HCT116 (cell line): ENCODE measurements at regions not wholly inside any gene's neighbourhood (a gene's known extent, or its start where the extent isn't known, plus 50 kb on each side); places are given as distances from the start of the nearest gene placed in this dataset.

ENCODE experiments used
- ATAC-seq: fragments of 200-7000 bp; cut with Tn5 transposase; 2 replicates; pipeline ENCODE4 v1.9.1; 2020; ENCODE audit warnings: mild to moderate bottlenecking, moderate library complexity
- BruUV-seq: library from RNA; stranded (reverse); fragments of 400-500 nt; replicated peaks from 2 replicates; lab custom pipeline; 2021; lab: Mats Ljungman, UMichigan
- CTCF ChIA-PET: fragments of 300-600 bp; sonication (Branson Sonifier 250); formaldehyde crosslinking; loops from one replicate; lab custom pipeline; 2021; ENCODE audit warnings: antibody characterized with exemption; lab: Charles Lee
- POLR2A ChIA-PET: fragments of 300-600, 350-600 bp; sonication (Branson Sonifier 250); formaldehyde crosslinking; loops from one replicate; lab custom pipeline; 2021; ENCODE audit warnings: antibody characterized with exemption; lab: Charles Lee
- RAD21 ChIA-PET, 2 experiments: fragments of 300-600 bp; sonication (Branson Sonifier 250); formaldehyde crosslinking; loops; one replicate each; lab custom pipeline; 2023; ENCODE audit warnings: low total read pairs in 2 of 2; ENCODE audit not compliant: uncharacterized antibody in 2 of 2, unreplicated experiment in 2 of 2, low non-redundant PET in 1 of 2; lab: Charles Lee
- DNase-seq: peaks from one replicate; pipeline ENCODE4 v3.0.0-alpha.2; 2010; ENCODE audit warnings: low read depth, low spot score
- H2AFZ ChIP-seq: fragments of 200-600 bp; shearing (Covaris generic), sonication (generic); 2 replicates; pipeline ENCODE4 v1.6.1; 2017; ENCODE audit warnings: low read depth, mixed run types, mixed read lengths, antibody characterized with exemption, low read length; ENCODE audit not compliant: poor library complexity, severe bottlenecking
- H3K27ac ChIP-seq: 2 replicates; pipeline ENCODE4 v1.5.1; 2012; ENCODE audit warnings: low read depth, low read length
- H3K27me3 ChIP-seq: fragments of 200-600 bp; sonication (generic); 2 replicates; pipeline ENCODE4 v1.6.1; 2016; ENCODE audit warnings: mixed run types, low read length, mixed read lengths; ENCODE audit not compliant: insufficient read depth
- H3K36me3 ChIP-seq, 2 experiments: fragments of 200-500 bp in 1 of 2; fragments of 200-600 bp in 1 of 2; sonication (Bioruptor generic) in 1 of 2; sonication (generic) in 1 of 2; 2 replicates each; pipeline versions ENCODE4 v1.5.1 to v1.6.1; 2014 to 2016; ENCODE audit warnings: low read length in 2 of 2, inconsistent platforms in 1 of 2, mixed read lengths in 1 of 2, mixed run types in 1 of 2; ENCODE audit not compliant: insufficient read depth in 2 of 2, control insufficient read depth in 1 of 2
- H3K4me1 ChIP-seq, 2 experiments: fragments of 200-600 bp in 1 of 2; sonication (generic) in 1 of 2; 2 replicates each; pipeline versions ENCODE4 v1.5.1 to v1.6.1; 2012 to 2017; ENCODE audit warnings: low read length in 2 of 2, inconsistent platforms in 1 of 2, mild to moderate bottlenecking in 1 of 2, mixed read lengths in 1 of 2, mixed run types in 1 of 2, moderate library complexity in 1 of 2; ENCODE audit not compliant: insufficient read depth in 2 of 2, control insufficient read depth in 1 of 2
- H3K4me2 ChIP-seq: fragments of 200-600 bp; sonication (generic); 2 replicates; pipeline ENCODE4 v1.6.1; 2017; ENCODE audit warnings: mixed run types, low read length, mixed read lengths
- H3K4me3 ChIP-seq, 2 experiments: fragments of 200-600 bp in 1 of 2; sonication (generic) in 1 of 2; replicated peaks in 1 of 2; 2 replicates each; pipeline ENCODE4 v1.5.1; 2011 to 2016; ENCODE audit warnings: low read length in 2 of 2, control low read depth in 1 of 2, low read depth in 1 of 2, mild to moderate bottlenecking in 1 of 2, mixed read lengths in 1 of 2, mixed run types in 1 of 2
- H3K79me2 ChIP-seq: fragments of 200-600 bp; sonication (generic); 2 replicates; pipeline ENCODE4 v1.6.1; 2017; ENCODE audit warnings: mild to moderate bottlenecking, mixed run types, low read length, moderate library complexity, mixed read lengths; ENCODE audit not compliant: insufficient read depth
- H3K9ac ChIP-seq: fragments of 200-600 bp; sonication (generic); 2 replicates; pipeline ENCODE4 v1.6.1; 2016; ENCODE audit warnings: low read length, mixed read lengths
- H3K9me2 ChIP-seq: fragments of 200-600 bp; sonication (generic), shearing (Covaris generic); 2 replicates; pipeline ENCODE4 v1.6.1; 2017; ENCODE audit warnings: mixed run types, mild to moderate bottlenecking, moderate library complexity; ENCODE audit not compliant: insufficient read depth
- H3K9me3 ChIP-seq, 2 experiments: fragments of 200-500 bp in 1 of 2; fragments of 200-600 bp in 1 of 2; sonication (Bioruptor generic) in 1 of 2; sonication (generic) in 1 of 2; 2 replicates each; pipeline ENCODE4 v1.6.1; 2014 to 2017; ENCODE audit warnings: low read length in 2 of 2, mixed read lengths in 2 of 2, inconsistent platforms in 1 of 2, low read depth in 1 of 2, mild to moderate bottlenecking in 1 of 2, mixed run types in 1 of 2, moderate library complexity in 1 of 2; ENCODE audit not compliant: control insufficient read depth in 1 of 2, insufficient read depth in 1 of 2
- H4K20me1 ChIP-seq: fragments of 200-600 bp; sonication (generic), shearing (Covaris generic); 2 replicates; pipeline ENCODE4 v1.6.1; 2017; ENCODE audit warnings: mixed run types, mild to moderate bottlenecking, moderate library complexity; ENCODE audit not compliant: insufficient read depth
- CBX3 ChIP-seq: IDR thresholded peaks from 2 replicates; pipeline ENCODE4 v1.6.1; 2012; ENCODE audit warnings: low read depth
- CEBPB ChIP-seq: IDR thresholded peaks from 2 replicates; pipeline ENCODE4 v1.6.1; 2012; ENCODE audit warnings: low read depth
- ELF1 ChIP-seq: IDR thresholded peaks from 2 replicates; pipeline ENCODE4 v1.6.1; 2012; ENCODE audit warnings: low read depth, borderline replicate concordance
- EZH2phosphoT487 ChIP-seq: fragments of 200-600 bp; IDR thresholded peaks from 2 replicates; pipeline ENCODE4 v1.6.1; 2018; ENCODE audit warnings: antibody characterized with exemption, borderline replicate concordance
- FOSL1 ChIP-seq: IDR thresholded peaks from 2 replicates; pipeline ENCODE4 v1.6.1; 2012; ENCODE audit warnings: low read depth
- JUND ChIP-seq: IDR thresholded peaks from 2 replicates; pipeline ENCODE4 v1.6.1; 2012
- POLR2A ChIP-seq: IDR thresholded peaks from 2 replicates; pipeline ENCODE4 v1.7.0; 2011; ENCODE audit warnings: borderline replicate concordance; ENCODE audit not compliant: insufficient read depth, insufficient read length; ENCODE audit errors: extremely low read depth
- SP1 ChIP-seq: IDR thresholded peaks from 2 replicates; pipeline ENCODE4 v1.6.1; 2012; ENCODE audit warnings: low read depth
- TCF7L2 ChIP-seq: IDR thresholded peaks from 2 replicates; pipeline ENCODE4 v1.7.0; 2011; ENCODE audit warnings: borderline replicate concordance, inconsistent platforms; ENCODE audit not compliant: insufficient read depth, insufficient read length; ENCODE audit errors: extremely low read depth
- YY1 ChIP-seq: IDR thresholded peaks from 2 replicates; pipeline ENCODE4 v1.6.1; 2011; ENCODE audit warnings: low read length, low read depth, moderate library complexity, mild to moderate bottlenecking; ENCODE audit not compliant: insufficient replicate concordance; ENCODE audit errors: extremely low read depth
- ZNF274 ChIP-seq: fragments of 200-500 bp; sonication (Bioruptor generic); IDR thresholded peaks from 2 replicates; pipeline ENCODE4 v1.6.1; 2014; ENCODE audit warnings: mild to moderate bottlenecking, low read depth, low read length, inconsistent platforms
- intact Hi-C: fragments of 100-400 bp; cut with micrococcal nuclease; formaldehyde crosslinking; loops from 2 replicates; pipeline ENCODE4 v1.10.0; 2022
- TF ChIP-seq, protein P1 (sequence below): IDR thresholded peaks from 2 replicates; pipeline ENCODE4 v1.6.1; 2012; ENCODE audit warnings: low read depth
- TF ChIP-seq, protein P2 (sequence below): IDR thresholded peaks from 2 replicates; pipeline ENCODE4 v1.6.1; 2012

DNA sequence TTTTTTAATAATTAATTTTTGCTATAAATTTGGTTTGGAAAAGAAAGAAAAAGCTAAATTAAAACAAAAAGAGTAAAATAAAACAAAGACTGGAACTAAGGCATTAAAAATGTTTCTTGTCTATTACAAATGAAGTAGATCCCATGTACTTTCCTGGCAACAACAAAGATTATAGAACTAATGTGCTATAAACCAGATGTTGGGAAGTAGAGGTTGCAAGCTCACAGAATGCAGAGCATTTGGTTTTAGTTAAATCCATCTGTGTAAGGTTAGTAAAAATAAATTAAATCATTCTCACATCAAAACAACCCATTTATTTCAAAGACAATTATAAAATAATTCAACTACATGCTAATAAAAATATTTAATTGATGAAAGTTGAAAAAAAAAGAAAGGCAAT, 157.2 kb upstream of the ZC3H15 start:
- no peaks in the 10 kb centered on the region for H3K4me1 ChIP-seq
- no peak overlapping the region for H3K9ac ChIP-seq
- no peak overlapping the region for H3K4me2 ChIP-seq
- H4K20me1 ChIP-seq: no peaks in the 10 kb centered on the region
- no peak for ATAC-seq
- intact Hi-C loops: no loop called here
- CTCF ChIA-PET: no interaction called here
- no peak overlapping the region for H3K27ac ChIP-seq
- H3K9me2 ChIP-seq: peaks cover 3% of the 10 kb centered on the region; the same call in 1 of the 2 replicates
- BruUV-seq: no TSS peak
- DNase-seq: no peak
- no peak overlapping the region for H3K4me3 ChIP-seq
- RAD21 ChIA-PET: no interaction called here
- H3K79me2 ChIP-seq: no peaks in the 10 kb centered on the region
- TF ChIP-seq EZH2phosphoT487 (no peak), YY1 (no peak), FOSL1 (no peak), SP1 (no peak), CBX3 (no peak), ELF1 (no peak), CEBPB (no peak), JUND (no peak), POLR2A (no peak), ZNF274 (no peak), TCF7L2 (no peak)
- TF ChIP-seq, protein P1, sequence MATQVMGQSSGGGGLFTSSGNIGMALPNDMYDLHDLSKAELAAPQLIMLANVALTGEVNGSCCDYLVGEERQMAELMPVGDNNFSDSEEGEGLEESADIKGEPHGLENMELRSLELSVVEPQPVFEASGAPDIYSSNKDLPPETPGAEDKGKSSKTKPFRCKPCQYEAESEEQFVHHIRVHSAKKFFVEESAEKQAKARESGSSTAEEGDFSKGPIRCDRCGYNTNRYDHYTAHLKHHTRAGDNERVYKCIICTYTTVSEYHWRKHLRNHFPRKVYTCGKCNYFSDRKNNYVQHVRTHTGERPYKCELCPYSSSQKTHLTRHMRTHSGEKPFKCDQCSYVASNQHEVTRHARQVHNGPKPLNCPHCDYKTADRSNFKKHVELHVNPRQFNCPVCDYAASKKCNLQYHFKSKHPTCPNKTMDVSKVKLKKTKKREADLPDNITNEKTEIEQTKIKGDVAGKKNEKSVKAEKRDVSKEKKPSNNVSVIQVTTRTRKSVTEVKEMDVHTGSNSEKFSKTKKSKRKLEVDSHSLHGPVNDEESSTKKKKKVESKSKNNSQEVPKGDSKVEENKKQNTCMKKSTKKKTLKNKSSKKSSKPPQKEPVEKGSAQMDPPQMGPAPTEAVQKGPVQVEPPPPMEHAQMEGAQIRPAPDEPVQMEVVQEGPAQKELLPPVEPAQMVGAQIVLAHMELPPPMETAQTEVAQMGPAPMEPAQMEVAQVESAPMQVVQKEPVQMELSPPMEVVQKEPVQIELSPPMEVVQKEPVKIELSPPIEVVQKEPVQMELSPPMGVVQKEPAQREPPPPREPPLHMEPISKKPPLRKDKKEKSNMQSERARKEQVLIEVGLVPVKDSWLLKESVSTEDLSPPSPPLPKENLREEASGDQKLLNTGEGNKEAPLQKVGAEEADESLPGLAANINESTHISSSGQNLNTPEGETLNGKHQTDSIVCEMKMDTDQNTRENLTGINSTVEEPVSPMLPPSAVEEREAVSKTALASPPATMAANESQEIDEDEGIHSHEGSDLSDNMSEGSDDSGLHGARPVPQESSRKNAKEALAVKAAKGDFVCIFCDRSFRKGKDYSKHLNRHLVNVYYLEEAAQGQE: no peak
- TF ChIP-seq, protein P2, sequence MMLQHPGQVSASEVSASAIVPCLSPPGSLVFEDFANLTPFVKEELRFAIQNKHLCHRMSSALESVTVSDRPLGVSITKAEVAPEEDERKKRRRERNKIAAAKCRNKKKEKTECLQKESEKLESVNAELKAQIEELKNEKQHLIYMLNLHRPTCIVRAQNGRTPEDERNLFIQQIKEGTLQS: no peak
- TF ChIP-seq, all 23 proteins: peak for 0
- Histone ChIP-seq H3K27me3 (no peaks in the 10 kb centered on the region), H3K9me3 (no peaks in the 10 kb centered on the region), H3K36me3 (no peaks in the 10 kb centered on the region), H2AFZ (no peak overlapping the region)
- POLR2A ChIA-PET: no interaction called here
